Suppressor macrophage treated with lipopolysaccharide for 4 hours (primary cell): ENCODE measurements at regions not wholly inside any gene's neighbourhood (a gene's known extent, or its start where the extent isn't known, plus 50 kb on each side); places are given as distances from the start of the nearest gene placed in this dataset.
"Not testable (repeated sequence)": the region's sequence is repeated elsewhere in the genome, so short reads cannot be mapped to it uniquely, and the experiment has no call there.

ENCODE experiments used
- DNase-seq: peaks from one replicate; pipeline ENCODE4 v3.0.0-alpha.2; 2020

DNA sequence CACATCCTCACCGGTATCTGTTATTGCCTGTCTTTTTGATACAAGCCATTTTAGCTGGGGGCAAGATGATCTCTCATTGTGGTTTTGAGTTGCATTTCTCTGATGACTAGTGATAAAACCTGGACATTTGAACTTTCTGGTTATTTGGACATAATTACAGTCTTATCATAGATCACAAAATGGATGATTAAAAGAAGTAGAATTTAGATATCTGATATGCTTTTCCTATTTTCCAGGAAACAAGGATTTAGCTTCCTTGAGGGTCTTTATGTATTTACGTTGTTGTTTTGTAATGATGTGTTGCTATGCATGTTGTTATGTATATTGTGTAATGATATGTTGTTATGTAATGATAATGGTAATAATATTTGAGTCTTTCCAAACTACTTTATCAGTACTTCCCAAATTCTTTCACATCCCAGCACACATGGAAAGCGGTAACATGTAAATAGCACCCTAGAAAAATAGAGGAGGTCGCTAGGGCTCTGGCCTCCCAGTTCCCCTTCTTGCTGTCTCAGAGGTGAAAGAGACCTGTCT lies 53.8 kb downstream of the GJD2 start:
- DNase-seq = no peak

- peak; percentile 12 for DNase-seq
Observed at GRCh38 chr15:34699968-34700640, 54.7 kb downstream of the GJD2 start.

DNA sequence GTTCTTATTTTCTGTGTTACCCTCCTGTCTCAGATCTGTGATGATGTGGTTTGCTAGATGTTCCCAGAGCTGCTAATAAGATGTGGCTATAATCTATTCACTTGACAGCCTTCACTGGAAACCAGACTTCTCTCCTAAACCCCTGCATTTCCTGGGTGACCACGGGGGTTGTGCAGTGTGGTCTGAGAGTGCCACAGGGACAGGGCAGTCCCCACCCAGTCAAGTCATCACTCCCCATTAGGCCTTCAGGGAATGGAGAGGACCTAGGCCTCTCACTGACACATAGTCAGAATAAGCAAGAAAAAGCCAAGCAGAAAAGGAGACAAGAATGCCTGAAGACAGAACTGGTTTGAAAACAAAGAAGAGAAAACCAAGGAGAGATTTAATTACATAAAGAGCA lies 58.3 kb downstream of the GJD2 start:
- DNase-seq = no peak

DNA sequence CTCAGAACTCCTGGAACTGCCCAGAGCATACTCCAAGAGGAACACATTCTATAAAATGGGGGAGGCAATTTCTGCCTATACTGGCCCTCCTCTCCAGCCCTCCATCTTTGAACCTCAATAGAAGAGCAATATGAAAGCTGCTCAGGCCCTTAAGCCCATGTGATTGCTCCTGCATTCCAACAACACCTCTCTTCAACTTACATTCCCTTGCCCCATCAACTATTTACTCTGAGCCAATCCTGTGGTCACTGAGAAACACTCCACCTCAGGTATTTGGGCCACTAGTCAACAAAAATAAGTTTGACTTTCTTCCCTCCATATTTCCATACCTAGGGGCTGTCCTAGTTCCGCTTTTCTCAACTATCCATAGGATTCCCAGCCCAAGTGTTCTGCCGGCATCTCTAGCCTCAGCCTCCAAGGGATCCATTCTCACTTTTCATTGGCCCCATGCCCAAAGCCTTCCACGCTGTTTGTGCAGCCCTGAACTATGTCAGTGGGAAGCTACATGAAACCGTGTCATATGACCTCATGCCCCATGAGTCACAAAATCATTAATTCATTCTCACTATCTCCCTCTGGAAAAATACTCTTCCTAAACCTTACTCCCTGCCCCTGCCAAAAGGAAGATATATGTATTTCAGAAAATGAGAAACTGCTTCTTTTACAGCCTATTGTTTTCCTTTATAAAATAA lies 61.6 kb downstream of the GJD2 start:
- DNase-seq = no peak

DNA sequence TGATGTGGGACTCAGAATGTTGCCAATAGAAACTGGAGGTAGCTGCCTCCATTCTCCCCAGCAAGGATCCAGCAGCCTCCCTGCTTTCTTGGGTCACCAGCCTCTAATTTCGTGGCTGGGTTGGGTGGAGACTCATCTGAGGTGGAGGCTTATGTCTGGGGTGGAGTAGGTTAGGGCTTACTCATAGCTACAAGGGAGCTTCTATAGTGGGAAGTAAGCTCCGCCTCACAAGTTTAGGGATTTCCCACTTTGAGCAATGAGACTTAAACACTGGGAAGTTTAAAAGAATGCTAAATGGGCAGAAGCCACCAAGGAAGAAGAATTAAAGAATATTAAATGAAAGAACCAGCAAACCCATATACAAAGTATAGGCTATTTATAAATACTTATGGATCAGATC lies 63.8 kb downstream of the GJD2 start:
- DNase-seq = peak; percentile 85

GRCh38 chr15:34688699-34689098 lies 66.1 kb downstream of the GJD2 start:
- no peak for DNase-seq

- no peak for DNase-seq
Observed at GRCh38 chr15:34684351-34684750, 70.4 kb downstream of the GJD2 start.

GRCh38 chr15:34682674-34683073 lies 72.1 kb downstream of the GJD2 start:
- DNase-seq = no peak

DNA sequence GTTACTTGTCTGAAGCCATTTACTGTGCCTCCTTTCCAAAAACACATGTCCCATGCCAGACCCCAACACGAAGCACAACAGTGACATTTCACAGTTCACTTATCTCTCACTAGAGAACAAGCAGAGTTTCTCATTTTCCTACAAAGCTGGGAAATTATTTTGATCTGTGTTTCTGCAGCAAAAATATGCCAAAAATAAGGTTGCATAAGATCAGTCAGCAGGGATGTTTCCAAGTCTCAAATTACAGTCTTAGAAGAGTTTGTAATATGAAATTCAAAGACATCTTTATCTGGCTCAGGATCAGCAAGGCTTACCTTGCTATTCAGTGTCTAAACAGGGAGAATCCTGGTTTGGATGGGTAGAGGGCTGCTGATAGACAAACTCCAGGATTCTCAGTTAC lies 75.5 kb downstream of the GJD2 start:
- no peak for DNase-seq

GRCh38 chr15:34673241-34673640 lies 81.6 kb downstream of the GJD2 start:
- no peak for DNase-seq

- DNase-seq = no peak
Observed at GRCh38 chr15:34665498-34666116, 82.2 kb upstream of the GOLGA8B start.

- DNase-seq = no peak
Observed at GRCh38 chr15:34664418-34664817, 81.0 kb upstream of the GOLGA8B start.

DNA sequence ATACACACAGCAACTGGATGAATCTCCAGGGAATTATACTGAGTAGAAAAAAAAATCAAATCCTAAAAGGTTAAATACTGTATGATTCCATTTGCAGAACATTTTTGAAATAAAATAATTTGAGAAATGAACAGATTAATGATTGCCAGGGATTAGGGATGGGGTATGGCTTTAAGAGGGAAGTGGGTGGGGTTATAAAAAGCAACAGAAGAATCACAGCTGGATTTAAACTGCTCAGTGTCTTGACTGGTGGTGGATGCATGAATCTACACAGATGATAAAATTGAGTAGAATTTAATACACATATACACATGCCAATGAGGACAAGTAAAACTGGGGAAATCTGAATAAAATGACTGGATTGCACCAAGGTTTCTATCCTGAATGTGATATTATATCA lies 79.7 kb upstream of the GOLGA8B start:
- no peak for DNase-seq

DNA sequence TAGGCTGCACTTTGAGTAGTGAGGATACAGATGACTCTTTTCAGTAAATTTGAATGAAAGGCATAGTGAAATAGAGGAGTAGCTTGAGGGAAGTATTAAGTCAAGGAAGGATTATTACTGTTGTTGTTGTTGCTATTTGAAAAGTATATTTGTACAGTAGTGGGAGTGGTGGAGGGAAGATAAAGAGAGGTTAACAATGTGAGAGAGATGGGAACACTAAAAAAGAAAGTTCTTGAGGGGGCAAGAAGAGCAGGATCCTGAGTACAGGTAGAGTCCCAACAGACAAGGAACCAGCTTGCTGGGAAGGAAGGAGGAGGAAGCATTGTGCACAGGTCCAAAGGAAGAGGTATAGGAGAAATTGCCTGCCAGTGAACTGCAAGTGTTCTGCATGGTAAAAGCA lies 75.6 kb upstream of the GOLGA8B start:
- DNase-seq = no peak

DNA sequence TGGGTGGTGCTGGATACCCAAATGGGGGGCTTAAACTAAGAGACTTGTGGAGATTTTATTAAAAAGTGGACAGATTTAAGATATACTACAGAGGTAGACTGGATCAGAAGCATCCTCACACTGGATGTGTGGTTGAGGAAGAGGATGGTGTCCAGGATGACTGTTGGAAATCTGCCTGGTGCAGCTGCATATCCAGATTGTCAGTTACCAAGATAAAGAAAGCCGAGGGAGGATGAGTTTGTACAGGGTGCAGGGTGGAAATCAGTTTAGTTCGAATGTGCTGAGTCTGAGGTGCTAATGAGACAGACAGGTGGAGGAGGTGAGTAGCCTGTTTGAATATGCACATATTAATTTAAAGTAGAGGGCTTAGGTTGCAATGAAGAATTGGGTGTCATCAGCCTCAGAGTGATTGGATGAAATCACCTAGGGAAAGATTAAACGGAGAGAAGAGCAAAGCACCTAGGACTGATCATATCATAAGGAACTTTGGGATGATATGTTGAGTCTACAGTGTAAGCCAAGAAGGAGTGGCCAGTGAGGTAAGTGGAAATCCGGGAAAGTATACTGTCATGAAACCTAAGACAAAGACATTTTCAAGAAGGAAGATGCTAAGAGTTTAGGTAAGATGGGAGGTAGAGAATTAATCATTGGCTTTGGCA lies 74.1 kb upstream of the GOLGA8B start:
- DNase-seq = no peak

DNA sequence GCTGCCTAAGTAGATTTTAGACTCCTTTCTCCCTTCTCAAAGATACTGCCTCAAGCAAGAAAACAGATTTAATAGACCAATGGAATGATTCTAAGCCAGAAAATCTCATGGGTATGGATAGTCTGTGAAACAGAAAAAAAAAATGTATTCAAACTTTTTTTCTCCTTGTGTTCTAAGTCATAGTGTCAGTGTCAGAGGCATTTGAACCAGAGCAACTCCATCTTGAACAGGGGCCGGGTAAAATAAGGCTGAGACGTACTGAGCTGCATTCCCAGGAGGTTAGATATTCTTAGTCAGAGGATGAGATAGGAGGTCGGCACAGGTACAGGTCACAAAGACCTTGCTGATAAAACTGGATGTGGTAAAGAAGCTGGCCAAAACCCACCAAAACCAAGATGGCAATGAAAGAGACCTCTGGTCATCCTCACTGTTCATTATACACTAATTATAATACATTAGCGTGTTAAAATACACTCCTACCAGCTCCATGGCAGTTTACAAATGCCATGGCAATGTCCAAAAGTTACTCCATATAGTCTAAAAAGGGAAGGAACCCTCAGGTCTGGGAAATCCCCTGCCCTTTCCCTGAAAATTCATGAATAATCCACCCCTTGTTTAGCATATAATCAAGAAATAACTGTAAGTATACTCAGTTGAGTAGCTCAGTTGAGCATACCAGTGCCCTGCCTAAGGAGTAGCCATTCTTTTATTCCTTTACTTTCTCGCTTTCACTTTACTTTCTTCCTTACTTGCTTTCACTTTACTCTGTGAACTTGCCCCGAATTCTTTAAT lies 72.8 kb upstream of the GOLGA8B start:
- peak; percentile 62 for DNase-seq

DNA sequence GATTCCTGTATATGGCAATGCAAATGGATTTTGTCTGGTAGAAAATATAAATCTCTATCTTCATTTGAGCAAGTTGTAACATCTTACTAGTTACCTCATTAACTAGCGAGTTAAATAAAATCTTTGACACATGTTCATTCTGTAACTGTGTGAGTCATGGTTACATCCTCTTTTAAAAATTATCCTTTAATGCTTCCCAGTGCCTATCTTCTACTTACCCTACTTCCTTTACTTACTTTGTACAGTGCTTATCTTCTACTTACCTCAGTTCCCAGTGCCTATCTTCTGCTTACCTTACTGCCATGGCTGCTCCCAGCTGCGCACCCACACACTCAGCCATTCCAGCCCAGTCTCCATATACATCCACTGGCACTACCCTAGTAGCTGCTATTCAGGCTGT lies 71.9 kb upstream of the GOLGA8B start:
- DNase-seq = peak; percentile 41

- no peak for DNase-seq
Observed at GRCh38 chr15:34654625-34655024, 71.2 kb upstream of the GOLGA8B start.

DNA sequence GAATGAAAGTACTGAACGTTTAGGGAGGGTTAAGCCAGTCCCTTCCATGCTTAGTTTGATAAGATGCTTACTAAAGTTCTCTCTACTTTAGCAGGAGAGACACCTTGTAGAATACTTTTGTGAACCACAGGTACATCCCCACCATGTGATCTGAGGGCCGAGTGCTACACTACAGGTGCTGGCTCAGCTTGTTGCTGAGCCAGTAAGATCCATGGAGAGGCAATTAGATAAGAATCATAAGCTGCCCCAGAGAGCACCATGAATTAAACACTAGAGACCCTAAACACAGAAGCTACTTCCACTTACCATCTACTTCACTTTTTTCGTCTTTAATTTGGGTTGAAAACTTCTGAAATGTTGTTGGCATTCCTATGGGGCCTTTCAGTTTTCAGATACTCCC lies 70.5 kb upstream of the GOLGA8B start:
- no peak for DNase-seq

DNA sequence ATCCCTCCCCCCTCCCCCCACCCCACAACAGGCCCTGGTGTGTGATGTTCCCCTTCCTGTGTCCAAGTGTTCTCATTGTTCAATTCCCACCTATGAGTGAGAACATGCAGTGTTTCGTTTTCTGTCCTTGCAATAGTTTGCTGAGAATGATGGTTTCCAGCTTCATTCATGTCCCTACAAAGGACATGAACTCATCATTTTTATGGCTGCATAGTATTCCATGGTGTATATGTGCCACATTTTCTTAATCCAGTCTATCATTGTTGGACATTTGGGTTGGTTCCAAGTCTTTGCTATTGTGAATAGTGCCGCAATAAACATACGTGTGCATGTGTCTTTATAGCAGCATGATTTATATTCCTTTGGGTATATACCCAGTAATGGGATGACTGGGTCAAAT lies 69.9 kb upstream of the GOLGA8B start:
- DNase-seq = not testable (repeated sequence)

GRCh38 chr15:34652726-34653033 lies 69.2 kb upstream of the GOLGA8B start:
- DNase-seq = no peak

DNA sequence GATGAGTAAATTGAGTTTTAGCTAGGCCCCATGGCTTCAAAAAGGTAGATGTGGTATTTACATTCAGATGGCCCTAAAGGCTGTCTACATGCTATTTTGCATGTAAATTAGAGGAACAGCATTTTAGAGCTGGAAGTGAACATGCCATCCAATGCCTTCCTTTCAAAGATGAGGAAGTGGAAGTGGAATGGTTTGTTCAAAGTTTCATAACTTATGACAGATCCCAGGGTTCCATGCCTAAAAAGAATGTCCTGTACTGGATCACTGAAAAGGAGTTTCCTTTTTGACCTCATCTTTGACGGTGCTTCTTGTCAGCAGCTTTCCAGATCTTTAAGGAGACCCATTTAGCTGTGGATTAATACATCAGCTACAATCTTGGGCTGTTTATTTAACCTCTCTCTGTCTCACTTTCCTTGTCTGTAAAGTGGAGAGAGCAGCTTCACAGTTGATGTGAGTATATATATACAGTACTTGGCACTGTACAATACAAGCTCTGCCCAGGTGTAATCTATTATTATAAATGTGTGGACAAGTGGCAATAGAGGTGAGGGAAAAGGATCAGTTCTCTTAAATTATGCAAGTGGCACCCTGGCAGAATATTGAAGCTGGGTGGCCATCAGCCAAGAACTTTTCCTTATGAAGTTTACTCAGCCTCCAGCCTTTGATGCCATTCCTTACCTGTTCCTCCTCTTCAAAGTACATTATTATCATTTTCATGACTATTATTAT lies 68.7 kb upstream of the GOLGA8B start:
- DNase-seq = peak; percentile 64
